MG63 (cell line): ENCODE measurements at regions not wholly inside any gene's neighbourhood (a gene's known extent, or its start where the extent isn't known, plus 50 kb on each side); places are given as distances from the start of the nearest gene placed in this dataset.

Experiments
- DNase-seq: peaks from one replicate; pipeline ENCODE4 v3.0.0-alpha.2; 2020
- H3K27me3 ChIP-seq: fragments of 250-450 bp; sonication (Bioruptor Pico); 2 replicates; pipeline ENCODE4 v1.5.1; 2020; ENCODE audit warnings: mild to moderate bottlenecking, moderate library complexity
- H3K36me3 ChIP-seq: fragments of 250-450 bp; sonication (Bioruptor Pico); 2 replicates; pipeline ENCODE4 v1.5.1; 2020; ENCODE audit warnings: mild to moderate bottlenecking, moderate library complexity
- H3K4me3 ChIP-seq: fragments of 250-450 bp; sonication (Bioruptor Pico); 2 replicates; pipeline ENCODE4 v1.5.1; 2020; ENCODE audit warnings: mild to moderate bottlenecking, moderate library complexity
- H3K9me3 ChIP-seq: fragments of 250-450 bp; sonication (Bioruptor Pico); 2 replicates; pipeline ENCODE4 v1.5.1; 2020; ENCODE audit warnings: mild to moderate bottlenecking, moderate library complexity

- Histone ChIP-seq H3K4me3 (no peak overlapping the region), H3K36me3 (no peaks in the 10 kb centered on the region), H3K9me3 (no peaks in the 10 kb centered on the region), H3K27me3 (no peaks in the 10 kb centered on the region)
- DNase-seq, result peak; percentile 50
Measured at GRCh38 chr2:145350011-145350410, 830.1 kb upstream of the ZEB2 start.

- Histone ChIP-seq H3K9me3 (no peaks in the 10 kb centered on the region), H3K27me3 (no peaks in the 10 kb centered on the region), H3K4me3 (no peak overlapping the region), H3K36me3 (no peaks in the 10 kb centered on the region)
- no peak for DNase-seq
Measured at GRCh38 chr2:145344076-145344724, 824.3 kb upstream of the ZEB2 start.

GRCh38 chr2:145343287-145343686 lies 823.4 kb upstream of the ZEB2 start:
- Histone ChIP-seq H3K4me3 (no peak overlapping the region), H3K9me3 (no peaks in the 10 kb centered on the region), H3K36me3 (no peaks in the 10 kb centered on the region), H3K27me3 (no peaks in the 10 kb centered on the region)
- no peak for DNase-seq

GRCh38 chr2:145341536-145341935 lies 821.6 kb upstream of the ZEB2 start:
- H3K4me3 ChIP-seq, result no peak overlapping the region
- DNase-seq, result no peak
- no peaks in the 10 kb centered on the region for H3K36me3 ChIP-seq
- H3K27me3 ChIP-seq, result no peaks in the 10 kb centered on the region
- H3K9me3 ChIP-seq, result no peaks in the 10 kb centered on the region

GRCh38 chr2:145339646-145340045 lies 819.7 kb upstream of the ZEB2 start:
- DNase-seq, result no peak
- Histone ChIP-seq H3K4me3 (no peak overlapping the region), H3K36me3 (no peaks in the 10 kb centered on the region), H3K9me3 (no peaks in the 10 kb centered on the region), H3K27me3 (no peaks in the 10 kb centered on the region)

GRCh38 chr2:145332210-145332898 lies 812.4 kb upstream of the ZEB2 start:
- Histone ChIP-seq H3K4me3 (no peak overlapping the region), H3K27me3 (no peaks in the 10 kb centered on the region), H3K9me3 (no peaks in the 10 kb centered on the region), H3K36me3 (no peaks in the 10 kb centered on the region)
- DNase-seq, result no peak

- Histone ChIP-seq H3K4me3 (no peak overlapping the region), H3K9me3 (no peaks in the 10 kb centered on the region; the same call in 1 of the 2 replicates), H3K27me3 (no peaks in the 10 kb centered on the region), H3K36me3 (no peaks in the 10 kb centered on the region)
- no peak for DNase-seq
Measured at GRCh38 chr2:145329971-145330370, 810.1 kb upstream of the ZEB2 start.

- DNase-seq, result no peak
- H3K27me3 ChIP-seq, result no peaks in the 10 kb centered on the region
- H3K4me3 ChIP-seq, result no peak overlapping the region
- no peaks in the 10 kb centered on the region; the same call in 1 of the 2 replicates for H3K9me3 ChIP-seq
- no peaks in the 10 kb centered on the region for H3K36me3 ChIP-seq
Measured at GRCh38 chr2:145325485-145325884, 805.6 kb upstream of the ZEB2 start.

- DNase-seq, result no peak
- no peaks in the 10 kb centered on the region for H3K36me3 ChIP-seq
- no peaks in the 10 kb centered on the region; the same call in 1 of the 2 replicates for H3K9me3 ChIP-seq
- no peaks in the 10 kb centered on the region for H3K27me3 ChIP-seq
- no peak overlapping the region for H3K4me3 ChIP-seq
Measured at GRCh38 chr2:145324748-145325147, 804.8 kb upstream of the ZEB2 start.

- Histone ChIP-seq H3K9me3 (no peaks in the 10 kb centered on the region; the same call in 1 of the 2 replicates), H3K36me3 (no peaks in the 10 kb centered on the region), H3K27me3 (no peaks in the 10 kb centered on the region), H3K4me3 (no peak overlapping the region)
- no peak for DNase-seq
Measured at GRCh38 chr2:145323512-145323911, 803.6 kb upstream of the ZEB2 start.

- DNase-seq, result no peak
- Histone ChIP-seq H3K9me3 (no peaks in the 10 kb centered on the region; the same call in 1 of the 2 replicates), H3K27me3 (no peaks in the 10 kb centered on the region), H3K36me3 (no peaks in the 10 kb centered on the region), H3K4me3 (no peak overlapping the region)
Measured at GRCh38 chr2:145321344-145321743, 801.4 kb upstream of the ZEB2 start.

- no peak overlapping the region for H3K4me3 ChIP-seq
- no peaks in the 10 kb centered on the region for H3K9me3 ChIP-seq
- no peaks in the 10 kb centered on the region for H3K36me3 ChIP-seq
- DNase-seq, result no peak
- no peaks in the 10 kb centered on the region for H3K27me3 ChIP-seq
Measured at GRCh38 chr2:145316496-145316895, 796.6 kb upstream of the ZEB2 start.

GRCh38 chr2:145315053-145315452 lies 795.1 kb upstream of the ZEB2 start:
- no peaks in the 10 kb centered on the region for H3K27me3 ChIP-seq
- no peaks in the 10 kb centered on the region for H3K36me3 ChIP-seq
- no peaks in the 10 kb centered on the region for H3K9me3 ChIP-seq
- no peak overlapping the region for H3K4me3 ChIP-seq
- no peak for DNase-seq

GRCh38 chr2:145314119-145314633 lies 794.3 kb upstream of the ZEB2 start:
- no peak for DNase-seq
- no peak overlapping the region for H3K4me3 ChIP-seq
- no peaks in the 10 kb centered on the region for H3K9me3 ChIP-seq
- no peaks in the 10 kb centered on the region for H3K36me3 ChIP-seq
- H3K27me3 ChIP-seq, result no peaks in the 10 kb centered on the region

GRCh38 chr2:145305889-145306288 lies 786.0 kb upstream of the ZEB2 start:
- Histone ChIP-seq H3K9me3 (no peaks in the 10 kb centered on the region), H3K36me3 (no peaks in the 10 kb centered on the region), H3K4me3 (no peak overlapping the region), H3K27me3 (no peaks in the 10 kb centered on the region)
- no peak for DNase-seq

- H3K9me3 ChIP-seq, result no peaks in the 10 kb centered on the region
- no peak overlapping the region for H3K4me3 ChIP-seq
- no peak for DNase-seq
- H3K36me3 ChIP-seq, result no peaks in the 10 kb centered on the region
- H3K27me3 ChIP-seq, result no peaks in the 10 kb centered on the region
Measured at GRCh38 chr2:145304501-145304900, 784.6 kb upstream of the ZEB2 start.

- Histone ChIP-seq H3K36me3 (no peaks in the 10 kb centered on the region), H3K9me3 (no peaks in the 10 kb centered on the region), H3K27me3 (no peaks in the 10 kb centered on the region), H3K4me3 (no peak overlapping the region)
- DNase-seq, result no peak
Measured at GRCh38 chr2:145303536-145303935, 783.6 kb upstream of the ZEB2 start.

- no peaks in the 10 kb centered on the region for H3K27me3 ChIP-seq
- H3K36me3 ChIP-seq, result no peaks in the 10 kb centered on the region
- no peak for DNase-seq
- H3K4me3 ChIP-seq, result no peak overlapping the region
- H3K9me3 ChIP-seq, result no peaks in the 10 kb centered on the region
Measured at GRCh38 chr2:145302886-145303285, 783.0 kb upstream of the ZEB2 start.
